GM21423 (cell line): ENCODE measurements at regions not wholly inside any gene's neighbourhood (a gene's known extent, or its start where the extent isn't known, plus 50 kb on each side); places are given as distances from the start of the nearest gene placed in this dataset.

ENCODE experiments used
- ATAC-seq: cut with Tn5 transposase; IDR thresholded peaks from one replicate; pipeline ENCODE4 v1.9.1; 2021; ENCODE audit warnings: mild to moderate bottlenecking, moderate library complexity; ENCODE audit not compliant: unreplicated experiment

GRCh38 chr15:79656151-79657000 lies 224.2 kb downstream of the MINAR1 start:
- no peak for ATAC-seq

DNA sequence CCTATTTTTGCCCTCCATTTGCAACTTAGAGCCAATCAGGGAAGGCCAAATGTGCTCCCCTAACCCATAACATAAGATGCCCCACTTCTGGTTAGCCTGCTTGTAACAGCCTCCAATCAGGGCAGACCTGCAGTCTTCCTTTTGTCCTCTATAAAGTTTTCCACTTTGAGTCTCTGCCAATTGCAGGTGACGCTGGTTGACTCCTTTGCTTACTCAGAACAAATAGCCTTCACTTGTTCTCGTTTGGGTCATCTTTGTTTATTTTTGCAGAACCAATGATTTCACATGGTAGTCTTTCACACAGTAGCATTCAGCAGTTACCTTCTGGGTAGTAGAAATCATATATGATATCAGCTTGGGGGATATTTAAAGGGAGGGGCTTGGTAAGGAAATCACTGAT lies 225.6 kb downstream of the MINAR1 start:
- no peak for ATAC-seq

DNA sequence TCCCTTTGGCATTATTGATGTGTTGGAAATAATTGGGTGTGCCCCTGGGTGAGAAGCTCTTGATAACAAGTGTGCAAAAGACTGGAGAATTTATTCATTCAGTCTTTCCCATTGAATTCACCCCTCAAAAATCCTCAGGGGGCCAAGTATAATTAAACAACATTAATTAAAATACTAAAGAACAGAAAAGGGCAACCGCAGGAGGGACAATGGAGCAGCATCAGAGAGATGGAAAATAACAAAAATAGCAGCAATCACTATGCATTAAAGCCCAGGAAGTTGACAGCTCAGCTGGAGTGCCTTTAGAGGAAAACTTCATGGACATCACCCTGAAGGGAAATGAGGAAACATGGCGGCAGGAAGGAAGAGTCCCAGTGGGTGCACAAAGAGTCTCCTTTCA lies 227.6 kb downstream of the MINAR1 start:
- ATAC-seq = no peak

- no peak for ATAC-seq
Measured at GRCh38 chr15:79661411-79661810, 229.3 kb downstream of the MINAR1 start.

- peak; percentile 48 for ATAC-seq
Measured at GRCh38 chr15:79673416-79674123, 223.2 kb downstream of the MTHFS start.

DNA sequence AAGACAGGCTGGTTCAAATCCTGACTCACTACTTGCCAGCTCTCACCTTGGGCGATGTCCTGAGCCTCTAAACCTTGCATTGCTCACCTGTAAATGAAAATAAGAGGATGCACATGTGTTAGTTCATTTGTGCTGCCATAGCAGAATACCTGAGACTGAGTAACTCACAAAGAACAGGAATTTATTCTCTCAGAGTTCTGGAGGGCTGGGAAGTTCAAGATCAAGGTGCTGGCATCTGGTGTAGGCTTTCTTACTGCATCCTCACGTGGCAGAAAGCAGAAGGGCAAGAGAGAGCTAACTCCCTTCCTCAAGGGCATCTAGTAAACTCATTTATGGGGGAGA lies 222.7 kb downstream of the MTHFS start:
- ATAC-seq = no peak

DNA sequence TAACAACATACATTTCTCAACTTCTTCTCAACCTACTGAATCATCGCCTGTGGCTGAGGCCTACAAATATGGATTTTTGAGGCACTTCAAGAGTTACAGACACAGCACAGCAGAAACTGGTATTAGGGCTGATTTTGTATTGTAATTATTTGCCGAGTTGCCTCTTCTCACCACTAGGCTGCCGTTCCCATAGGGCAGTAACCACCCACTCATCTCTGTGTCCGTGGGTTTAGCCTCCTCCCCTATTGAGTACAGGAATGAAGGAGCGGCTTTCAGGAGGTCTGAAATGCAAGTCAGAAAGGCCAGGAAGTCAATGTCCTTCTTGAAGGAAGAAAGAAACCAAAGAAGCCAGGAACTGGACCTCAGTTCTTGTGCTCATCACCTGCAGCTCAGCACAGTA lies 220.8 kb downstream of the MTHFS start:
- ATAC-seq = no peak

DNA sequence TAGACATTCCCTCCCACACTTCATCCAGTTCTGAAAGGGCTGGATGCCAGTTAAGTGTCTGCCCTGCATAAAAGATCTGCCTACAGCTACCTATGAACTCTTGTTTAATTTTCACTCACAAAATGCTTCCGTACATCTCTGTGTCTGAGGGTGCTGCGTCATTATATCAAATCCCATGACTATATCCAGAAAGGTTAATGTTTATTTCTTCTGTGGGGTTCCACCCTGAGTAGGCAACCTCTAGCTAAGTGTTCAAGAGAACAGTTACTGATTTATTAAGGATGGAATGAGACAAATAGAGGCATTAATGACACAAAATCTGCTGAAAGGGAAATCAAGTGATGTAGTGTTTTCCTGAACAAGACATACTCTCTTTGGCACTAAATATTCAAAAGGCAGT lies 220.2 kb downstream of the MTHFS start:
- no peak for ATAC-seq

GRCh38 chr15:79677241-79677640 lies 219.6 kb downstream of the MTHFS start:
- no peak for ATAC-seq

GRCh38 chr15:79678032-79678701 lies 218.6 kb downstream of the MTHFS start:
- ATAC-seq = no peak

DNA sequence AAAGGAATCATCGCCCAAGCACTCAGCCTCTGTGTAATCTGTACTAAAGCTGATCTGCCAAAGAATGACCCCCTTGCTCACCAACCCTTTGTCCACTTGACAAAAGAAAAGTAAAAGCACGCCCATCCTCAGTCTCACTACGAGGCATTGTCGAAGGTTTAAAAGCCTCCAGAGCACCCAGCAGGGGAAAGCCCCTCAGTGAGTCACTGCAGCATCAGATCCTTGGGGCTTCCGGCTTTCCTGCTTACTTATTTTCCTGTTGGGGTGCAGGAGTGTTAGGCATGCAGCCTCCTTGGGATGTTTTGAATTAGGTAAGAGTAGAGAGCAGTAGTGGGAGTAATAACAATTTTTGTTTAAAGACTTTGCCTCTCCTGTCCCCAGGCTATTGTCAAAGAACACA lies 216.1 kb downstream of the MTHFS start:
- no peak for ATAC-seq

DNA sequence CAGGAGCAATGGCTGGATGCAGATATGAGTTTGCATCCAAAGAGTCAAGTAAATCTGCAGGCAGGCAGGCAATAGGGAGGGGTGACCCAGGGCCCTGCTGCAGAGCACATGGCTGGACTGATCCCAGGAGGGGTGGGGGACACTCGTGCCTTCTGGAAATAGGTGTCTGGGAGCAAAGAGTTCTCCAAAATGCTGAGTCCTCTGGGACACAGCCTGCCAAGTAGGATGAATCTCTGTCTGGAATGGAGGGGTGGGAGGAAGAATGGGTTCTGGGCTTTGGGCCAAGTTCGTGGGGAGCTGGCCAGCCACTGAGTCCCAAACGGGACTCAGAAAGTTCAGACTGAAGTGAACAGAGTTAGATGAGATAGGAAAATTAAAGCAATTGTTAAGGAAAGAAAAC lies 214.5 kb downstream of the MTHFS start:
- no peak for ATAC-seq

GRCh38 chr15:79682851-79683288 lies 213.9 kb downstream of the MTHFS start:
- ATAC-seq = no peak

- no peak for ATAC-seq
Measured at GRCh38 chr15:79689030-79689429, 207.8 kb downstream of the MTHFS start.

- ATAC-seq = no peak
Measured at GRCh38 chr15:79700951-79701480, 195.8 kb downstream of the MTHFS start.

DNA sequence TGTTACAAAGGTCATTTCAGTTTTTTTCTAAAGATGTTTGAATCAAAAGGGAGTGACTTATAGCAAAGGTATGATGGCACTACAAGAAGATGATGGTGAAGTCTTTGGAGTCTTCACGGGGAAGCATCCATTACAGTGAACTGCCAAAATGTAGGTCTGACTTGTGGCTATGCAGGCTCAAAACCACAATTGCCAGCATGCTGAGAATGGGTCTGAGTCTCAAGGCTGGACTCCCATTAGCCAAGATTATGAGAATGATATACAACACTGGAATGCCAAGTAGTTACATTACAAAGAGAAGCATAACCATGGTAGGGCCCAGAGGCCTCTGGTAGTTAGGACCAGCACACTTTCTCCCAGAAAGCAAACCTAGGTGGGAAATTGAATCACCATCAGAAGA lies 194.2 kb downstream of the MTHFS start:
- no peak for ATAC-seq

GRCh38 chr15:79721256-79721655 lies 175.6 kb downstream of the MTHFS start:
- ATAC-seq = no peak

DNA sequence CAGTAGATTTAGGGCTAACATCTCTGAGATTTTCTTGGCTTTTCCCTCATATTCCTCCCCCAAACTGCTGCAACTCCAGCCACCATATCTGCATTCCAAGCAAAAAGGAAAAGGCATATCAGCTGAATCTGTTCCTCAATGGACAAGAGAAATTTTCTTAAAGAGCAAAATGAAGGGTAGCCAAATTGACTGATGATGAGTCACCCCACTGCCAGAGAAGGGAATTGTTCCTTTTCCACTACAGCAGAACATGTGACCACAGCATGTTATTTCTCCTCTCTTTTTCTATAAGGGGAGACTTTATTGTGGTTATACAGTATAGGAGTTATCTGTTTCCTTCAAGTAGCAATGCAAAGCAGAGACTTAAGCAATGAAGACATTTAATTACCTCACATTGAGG lies 172.5 kb downstream of the MTHFS start:
- ATAC-seq = no peak

DNA sequence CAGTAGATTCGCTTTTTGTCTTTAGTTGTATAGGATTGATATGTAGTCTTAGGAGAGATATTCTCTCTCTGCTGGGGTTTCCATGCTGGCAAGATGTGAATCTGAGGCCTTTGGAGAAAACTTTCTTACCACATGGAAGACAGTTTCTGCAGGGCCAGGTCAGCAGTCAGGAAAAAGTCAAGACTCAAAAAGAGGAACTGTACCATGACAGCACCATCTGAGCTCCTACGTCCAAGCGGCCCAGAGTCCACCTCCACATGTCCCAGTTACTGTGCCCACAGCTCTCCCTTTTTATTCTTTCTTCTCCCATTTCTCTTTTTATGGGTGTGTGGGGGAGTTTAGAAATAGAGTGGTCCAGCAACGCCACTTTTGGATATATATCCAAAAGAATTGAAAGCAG lies 172.0 kb downstream of the MTHFS start:
- ATAC-seq = no peak

- ATAC-seq = no peak
Measured at GRCh38 chr15:79728867-79729266, 167.9 kb downstream of the MTHFS start.

DNA sequence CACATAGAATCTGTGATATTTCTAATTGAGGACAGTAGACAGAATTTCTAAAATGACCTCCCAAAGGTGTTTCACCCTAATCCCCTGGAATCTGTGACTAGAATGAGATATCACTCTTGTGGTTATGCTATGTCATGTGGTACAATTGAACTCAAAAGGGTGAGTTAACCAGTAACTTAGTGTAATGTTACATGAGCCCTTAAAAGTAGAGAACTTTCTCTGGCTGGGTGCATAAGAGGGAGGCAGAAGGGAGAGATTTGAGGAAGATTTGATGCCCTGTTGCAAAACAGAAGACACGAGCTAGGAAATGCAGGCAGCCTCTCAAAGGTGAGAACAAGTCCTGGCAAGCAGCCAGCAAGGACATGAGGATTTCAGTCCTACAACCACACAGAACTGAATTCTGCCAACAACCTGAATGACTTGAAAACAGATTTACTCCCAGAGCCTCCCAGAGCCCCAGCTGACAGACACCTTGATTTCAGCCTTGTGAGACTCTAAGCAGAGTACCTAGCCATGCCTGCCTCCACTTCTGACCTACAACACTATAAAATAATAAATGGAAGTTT lies 160.3 kb downstream of the MTHFS start:
- no peak for ATAC-seq
